WERI-Rb-1 (cell line): ENCODE measurements at regions not wholly inside any gene's neighbourhood (a gene's known extent, or its start where the extent isn't known, plus 50 kb on each side); places are given as distances from the start of the nearest gene placed in this dataset.

Source experiments
- DNase-seq: peaks from one replicate; pipeline ENCODE4 v3.0.0-alpha.2; 2020
- H3K27ac ChIP-seq: fragments of 250-450 bp; sonication (Bioruptor Pico); 2 replicates; pipeline ENCODE4 v1.5.1; 2020; ENCODE audit warnings: mild to moderate bottlenecking, moderate library complexity
- H3K27me3 ChIP-seq: fragments of 250-450 bp; sonication (Bioruptor Pico); 2 replicates; pipeline ENCODE4 v1.5.1; 2021; ENCODE audit warnings: mild to moderate bottlenecking, low read depth, moderate library complexity; ENCODE audit not compliant: insufficient read depth, severe bottlenecking
- H3K36me3 ChIP-seq: fragments of 250-450 bp; sonication (Bioruptor Pico); 2 replicates; pipeline ENCODE4 v1.5.1; 2020; ENCODE audit warnings: mild to moderate bottlenecking, moderate library complexity
- H3K4me3 ChIP-seq: 2 replicates; pipeline ENCODE4 v1.5.1; 2011; ENCODE audit warnings: low read depth, mild to moderate bottlenecking, control low read depth, low read length
- H3K9me3 ChIP-seq: fragments of 250-450 bp; sonication (Bioruptor Pico); 2 replicates; pipeline ENCODE4 v1.5.1; 2021; ENCODE audit warnings: mild to moderate bottlenecking, moderate library complexity; ENCODE audit not compliant: severe bottlenecking
- CTCF ChIP-seq: IDR thresholded peaks from 2 replicates; pipeline ENCODE4 v1.5.1; 2011; ENCODE audit warnings: low read depth, mild to moderate bottlenecking, control low read depth, inconsistent platforms, low read length

- peak; percentile 33 for DNase-seq
- no peak overlapping the region for H3K4me3 ChIP-seq
Measured at GRCh38 chr2:12074126-12074844, 327.9 kb downstream of the LPIN1 start.

GRCh38 chr2:12074845-12075217, 328.4 kb downstream of the LPIN1 start:
- TF ChIP-seq CTCF = no peak
- Histone ChIP-seq H3K36me3 (no peaks in the 10 kb centered on the region), H3K27ac (no peak overlapping the region)

More at GRCh38 chr2:12074126-12074844, 327.9 kb downstream of the LPIN1 start:
- Histone ChIP-seq H3K36me3 (no peaks in the 10 kb centered on the region), H3K9me3 (no peaks in the 10 kb centered on the region), H3K27ac (no peak overlapping the region), H3K27me3 (no peaks in the 10 kb centered on the region)
- TF ChIP-seq CTCF = no peak

GRCh38 chr2:12075603-12076002, 329.2 kb downstream of the LPIN1 start:
- H3K27ac ChIP-seq = no peak overlapping the region
- H3K27me3 ChIP-seq = no peaks in the 10 kb centered on the region
- no peak for TF ChIP-seq CTCF
- no peaks in the 10 kb centered on the region for H3K9me3 ChIP-seq
- no peak overlapping the region for H3K4me3 ChIP-seq
- no peak for DNase-seq
- no peaks in the 10 kb centered on the region for H3K36me3 ChIP-seq

More at GRCh38 chr2:12074845-12075217, 328.4 kb downstream of the LPIN1 start:
- no peak for DNase-seq
- H3K9me3 ChIP-seq = no peaks in the 10 kb centered on the region
- no peaks in the 10 kb centered on the region for H3K27me3 ChIP-seq
- H3K4me3 ChIP-seq = no peak overlapping the region

- H3K27ac ChIP-seq = no peak overlapping the region
- no peak for DNase-seq
- H3K9me3 ChIP-seq = no peaks in the 10 kb centered on the region
- no peaks in the 10 kb centered on the region for H3K27me3 ChIP-seq
- H3K36me3 ChIP-seq = no peaks in the 10 kb centered on the region
- no peak overlapping the region for H3K4me3 ChIP-seq
- TF ChIP-seq CTCF = no peak
Measured at GRCh38 chr2:12076810-12077209, 330.4 kb downstream of the LPIN1 start.

GRCh38 chr2:12080360-12080759, 333.9 kb downstream of the LPIN1 start:
- no peak overlapping the region for H3K27ac ChIP-seq
- no peaks in the 10 kb centered on the region for H3K9me3 ChIP-seq
- no peak overlapping the region for H3K4me3 ChIP-seq
- no peak for TF ChIP-seq CTCF
- no peaks in the 10 kb centered on the region for H3K36me3 ChIP-seq
- peak; percentile 75 for DNase-seq
- H3K27me3 ChIP-seq = no peaks in the 10 kb centered on the region
